ENCODE measurements at regions not wholly inside any gene's neighbourhood (a gene's known extent, or its start where the extent isn't known, plus 50 kb on each side); places are given as distances from the start of the nearest gene placed in this dataset.

DNA sequence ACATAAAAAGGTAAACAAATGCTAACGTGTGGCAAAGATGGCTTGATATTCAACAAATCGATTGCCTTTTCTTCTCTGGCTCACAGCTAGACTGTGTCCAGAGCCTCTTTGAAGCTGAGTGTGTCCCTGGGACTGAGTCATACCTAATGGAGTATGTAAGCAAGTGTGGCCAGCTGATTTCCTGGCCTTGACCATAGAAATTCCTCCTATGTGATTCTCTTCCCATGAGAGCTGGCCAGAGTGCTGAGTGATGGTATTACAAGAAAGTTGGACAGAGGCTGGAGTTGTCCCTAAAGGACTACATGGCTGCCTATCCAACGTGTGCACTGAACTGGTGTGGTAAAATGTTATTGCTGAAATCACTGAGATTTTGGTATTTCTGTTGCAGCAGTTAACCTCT, 320.1 kb upstream of the SLC10A2 start:
- TF ChIP-seq, protein P1, sequence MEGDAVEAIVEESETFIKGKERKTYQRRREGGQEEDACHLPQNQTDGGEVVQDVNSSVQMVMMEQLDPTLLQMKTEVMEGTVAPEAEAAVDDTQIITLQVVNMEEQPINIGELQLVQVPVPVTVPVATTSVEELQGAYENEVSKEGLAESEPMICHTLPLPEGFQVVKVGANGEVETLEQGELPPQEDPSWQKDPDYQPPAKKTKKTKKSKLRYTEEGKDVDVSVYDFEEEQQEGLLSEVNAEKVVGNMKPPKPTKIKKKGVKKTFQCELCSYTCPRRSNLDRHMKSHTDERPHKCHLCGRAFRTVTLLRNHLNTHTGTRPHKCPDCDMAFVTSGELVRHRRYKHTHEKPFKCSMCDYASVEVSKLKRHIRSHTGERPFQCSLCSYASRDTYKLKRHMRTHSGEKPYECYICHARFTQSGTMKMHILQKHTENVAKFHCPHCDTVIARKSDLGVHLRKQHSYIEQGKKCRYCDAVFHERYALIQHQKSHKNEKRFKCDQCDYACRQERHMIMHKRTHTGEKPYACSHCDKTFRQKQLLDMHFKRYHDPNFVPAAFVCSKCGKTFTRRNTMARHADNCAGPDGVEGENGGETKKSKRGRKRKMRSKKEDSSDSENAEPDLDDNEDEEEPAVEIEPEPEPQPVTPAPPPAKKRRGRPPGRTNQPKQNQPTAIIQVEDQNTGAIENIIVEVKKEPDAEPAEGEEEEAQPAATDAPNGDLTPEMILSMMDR (IDR thresholded peaks at IDR 0.05): no peak
- no peak for DNase-seq
- no peak overlapping the region for H3K27ac Mint-ChIP-seq
- no peaks in the 10 kb centered on the region; the same call in 1 of the 2 replicates for H3K27me3 Mint-ChIP-seq (ENCODE audit: insufficient read depth)
- no peaks in the 10 kb centered on the region for H3K36me3 Mint-ChIP-seq (ENCODE audit: low read depth)
- H3K9me3 Mint-ChIP-seq: peaks cover 26% of the 10 kb centered on the region
- no peak overlapping the region for H3K4me3 Mint-ChIP-seq
- H3K4me1 Mint-ChIP-seq (ENCODE audit: low read depth): no peaks in the 10 kb centered on the region

DNA sequence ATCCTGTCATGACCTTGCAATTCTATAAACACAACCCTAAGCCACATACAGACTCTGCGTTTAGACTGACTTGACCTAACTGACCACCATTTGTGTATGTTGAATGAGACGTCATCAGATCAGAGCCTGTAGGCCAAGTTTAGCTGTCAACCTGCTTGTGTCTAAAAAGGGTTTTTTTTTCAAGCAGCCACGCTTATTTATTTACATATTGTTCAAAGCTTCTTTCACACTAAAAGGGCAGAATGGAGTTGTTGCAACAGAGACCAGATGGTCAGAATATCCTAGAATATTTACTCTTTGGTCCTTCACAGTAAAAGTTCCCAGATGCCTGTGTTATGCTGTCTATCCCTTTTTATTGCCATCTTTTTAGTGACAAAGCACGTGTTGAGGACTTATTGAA, 307.7 kb upstream of the SLC10A2 start:
- Mint-ChIP-seq H3K27ac (no peak overlapping the region), H3K4me1 (ENCODE audit: low read depth) (no peaks in the 10 kb centered on the region), H3K27me3 (ENCODE audit: insufficient read depth) (no peaks in the 10 kb centered on the region), H3K4me3 (no peak overlapping the region), H3K36me3 (ENCODE audit: low read depth) (no peaks in the 10 kb centered on the region), H3K9me3 (peaks cover 32% of the 10 kb centered on the region)
- DNase-seq: no peak
- TF ChIP-seq, protein P1 (IDR thresholded peaks at IDR 0.05): no peak

DNA sequence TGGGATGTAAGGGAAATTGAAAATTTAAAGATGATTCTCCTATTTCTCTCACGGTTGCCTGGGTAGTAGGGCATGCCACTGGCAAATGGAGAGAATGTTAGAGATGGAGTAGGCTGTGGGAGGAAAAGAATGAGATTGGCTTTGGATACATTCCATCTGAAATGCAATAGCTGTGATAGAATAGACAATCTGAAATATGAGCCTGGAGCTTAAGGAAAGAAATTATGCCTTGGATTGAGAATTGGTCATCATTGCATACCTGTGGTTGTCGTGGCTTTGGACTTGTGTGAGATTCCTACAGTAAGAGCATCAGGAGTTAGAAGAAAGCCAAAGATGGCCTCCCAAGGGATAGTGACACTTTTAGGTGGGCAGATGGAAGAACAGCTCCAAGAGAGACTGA, 305.1 kb upstream of the SLC10A2 start:
- Mint-ChIP-seq H3K27me3 (ENCODE audit: insufficient read depth) (no peaks in the 10 kb centered on the region), H3K9me3 (peaks cover 18% of the 10 kb centered on the region), H3K27ac (no peak overlapping the region), H3K4me1 (ENCODE audit: low read depth) (no peaks in the 10 kb centered on the region), H3K36me3 (ENCODE audit: low read depth) (no peaks in the 10 kb centered on the region), H3K4me3 (no peak overlapping the region)
- TF ChIP-seq, protein P1 (IDR thresholded peaks at IDR 0.05): no peak
- no peak for DNase-seq

DNA sequence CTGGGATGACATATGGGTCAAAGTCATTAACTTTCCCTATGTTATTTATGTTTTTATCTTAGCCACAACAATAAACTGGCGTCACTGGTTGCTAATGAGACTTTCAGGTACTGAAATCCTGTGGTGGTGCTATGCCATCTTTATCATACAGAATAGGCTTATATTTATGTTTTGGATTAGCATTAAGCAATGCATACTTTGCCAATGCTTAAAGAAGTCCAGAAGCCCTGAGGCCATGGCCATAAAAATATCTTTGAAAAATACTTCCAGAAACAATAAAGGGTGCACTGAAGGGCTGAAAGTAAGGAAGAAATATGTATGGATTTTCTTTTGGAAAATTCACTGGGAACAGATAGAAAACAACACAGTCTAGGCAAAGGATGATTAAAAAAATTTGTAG, 304.6 kb upstream of the SLC10A2 start:
- H3K27me3 Mint-ChIP-seq (ENCODE audit: insufficient read depth): no peaks in the 10 kb centered on the region
- H3K4me3 Mint-ChIP-seq: no peak overlapping the region
- H3K36me3 Mint-ChIP-seq (ENCODE audit: low read depth): no peaks in the 10 kb centered on the region
- H3K9me3 Mint-ChIP-seq: peaks cover 22% of the 10 kb centered on the region
- no peak overlapping the region for H3K27ac Mint-ChIP-seq
- TF ChIP-seq, protein P1 (IDR thresholded peaks at IDR 0.05): no peak
- DNase-seq: no peak
- no peaks in the 10 kb centered on the region for H3K4me1 Mint-ChIP-seq (ENCODE audit: low read depth)

DNA sequence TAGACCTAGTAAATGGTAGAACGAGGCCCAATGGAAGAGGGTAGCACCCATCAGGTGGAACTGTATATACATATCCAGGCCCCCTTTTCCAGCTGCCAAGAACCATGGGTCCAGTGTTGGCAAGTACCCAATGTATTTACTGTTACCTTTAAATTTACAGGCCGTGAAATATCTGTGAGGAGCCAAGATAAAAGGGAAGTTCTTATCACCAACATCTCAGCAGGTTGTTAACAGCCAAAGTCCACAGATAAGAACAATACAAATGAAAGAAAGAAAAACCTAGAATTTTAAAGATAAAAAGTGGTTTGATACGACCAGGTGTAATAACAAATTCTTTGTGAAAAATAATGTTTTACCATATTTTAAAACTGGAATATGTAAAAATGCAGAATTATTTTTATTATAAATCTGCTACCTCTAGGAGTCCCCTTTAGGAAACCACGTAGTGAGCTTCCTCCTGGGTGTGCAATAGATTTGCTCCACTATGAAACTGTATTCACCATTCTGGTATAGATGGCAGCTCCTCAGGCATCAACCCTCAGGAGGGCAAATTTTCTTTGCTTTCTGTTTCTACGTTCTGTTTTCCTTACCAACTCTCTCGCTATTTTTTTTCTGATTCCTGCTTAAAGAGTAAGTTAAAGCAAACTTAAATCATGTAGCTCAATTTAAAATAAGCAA, 292.2 kb upstream of the SLC10A2 start:
- Mint-ChIP-seq H3K27me3 (ENCODE audit: insufficient read depth) (no peaks in the 10 kb centered on the region), H3K4me1 (ENCODE audit: low read depth) (no peaks in the 10 kb centered on the region), H3K36me3 (ENCODE audit: low read depth) (no peaks in the 10 kb centered on the region), H3K4me3 (no peak overlapping the region), H3K27ac (no peak overlapping the region), H3K9me3 (peaks cover 24% of the 10 kb centered on the region)
- DNase-seq: no peak
- TF ChIP-seq, protein P1 (IDR thresholded peaks at IDR 0.05): no peak
